Panc1 (cell line): ENCODE measurements at regions not wholly inside any gene's neighbourhood (a gene's known extent, or its start where the extent isn't known, plus 50 kb on each side); places are given as distances from the start of the nearest gene placed in this dataset.

Experiments used
- CTCF ChIP-seq: fragments of 450-650 bp; IDR thresholded peaks from 2 replicates; pipeline ENCODE4 v1.5.1; 2017; ENCODE audit warnings: mild to moderate bottlenecking
- POLR2AphosphoS5 ChIP-seq: IDR thresholded peaks from 2 replicates; pipeline ENCODE4 v1.6.1; 2012; ENCODE audit warnings: mild to moderate bottlenecking, low read depth, low read length, moderate library complexity
- REST ChIP-seq, 2 experiments: IDR thresholded peaks; 2 replicates each; pipeline ENCODE4 v1.6.1; 2011 to 2012; ENCODE audit warnings: low read depth in 2 of 2, control low read depth in 1 of 2, low read length in 1 of 2, mild to moderate bottlenecking in 1 of 2, moderate library complexity in 1 of 2; ENCODE audit not compliant: insufficient read depth in 1 of 2
- SIN3A ChIP-seq: IDR thresholded peaks from 2 replicates; pipeline ENCODE4 v1.6.1; 2012; ENCODE audit warnings: low read depth, mild to moderate bottlenecking, low read length, moderate library complexity, borderline replicate concordance; ENCODE audit not compliant: insufficient read depth
- TCF7L2 ChIP-seq: IDR thresholded peaks from 2 replicates; pipeline ENCODE4 v1.6.1; 2011; ENCODE audit warnings: mild to moderate bottlenecking, low read depth, low read length, inconsistent platforms

DNA sequence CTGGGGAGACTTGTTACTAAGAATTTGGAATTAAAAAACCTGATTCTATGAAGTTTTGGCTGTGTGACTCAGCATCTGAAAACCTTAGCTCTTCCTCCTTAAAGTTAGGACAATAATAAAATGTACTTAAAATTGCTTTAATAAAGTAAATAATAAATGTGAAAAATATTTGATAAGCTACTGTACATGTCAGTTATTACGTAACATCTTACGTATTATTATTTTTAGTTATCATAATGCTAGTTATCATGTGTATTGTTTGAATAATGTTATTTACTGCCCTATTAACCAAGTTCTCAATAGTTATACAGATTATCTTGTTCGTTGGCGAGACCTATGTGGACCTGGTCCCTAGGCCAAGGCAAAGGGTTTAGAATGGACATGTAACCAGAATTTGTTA, 449.2 kb upstream of the ADGRL3 start:
- TF ChIP-seq CTCF (no peak), REST (IDR thresholded peaks at IDR 0.05; ENCODE audit: insufficient read depth in 1 of 2, low read depth in 2 of 2, low read length in 1 of 2) (no peak), TCF7L2 (no peak), POLR2AphosphoS5 (no peak), SIN3A (no peak)
